ENCODE measurements at regions not wholly inside any gene's neighbourhood (a gene's known extent, or its start where the extent isn't known, plus 50 kb on each side); places are given as distances from the start of the nearest gene placed in this dataset.
A peak's percentile ranks its signal among the peaks of the same experiment; 100 is the strongest.

DNA sequence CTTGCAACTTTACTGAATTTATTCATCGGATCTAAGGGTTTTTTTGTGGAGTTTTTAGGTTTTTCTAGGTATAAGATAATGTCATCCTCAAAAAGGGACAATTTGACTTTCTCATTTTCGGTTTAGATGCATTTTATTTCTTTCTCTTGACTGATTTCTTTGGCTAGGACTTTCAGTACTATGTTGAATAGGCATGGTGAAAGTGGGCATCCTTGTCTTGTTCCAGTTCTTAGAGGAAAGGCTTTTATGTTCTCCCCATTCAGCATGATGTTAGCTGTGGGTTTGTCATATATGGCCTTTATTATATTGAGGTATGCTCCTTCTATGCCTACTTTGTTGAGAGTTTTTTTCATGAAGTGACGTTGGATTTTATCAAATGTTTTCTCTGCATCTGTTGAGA, 106.7 kb downstream of the FAM43A start:
- no peak for DNase-seq (ENCODE audit: low spot score)
- Histone ChIP-seq H3K36me3 (no peaks in the 10 kb centered on the region), H3F3A (ENCODE audit: low read depth) (no peaks in the 10 kb centered on the region), H3K9ac (no peak overlapping the region), H4K20me1 (ENCODE audit: low read depth) (no peaks in the 10 kb centered on the region), H3K4me2 (no peak overlapping the region), H3K27ac (no peak overlapping the region), H3K79me2 (ENCODE audit: low read depth) (no peaks in the 10 kb centered on the region), H2AFZ (replicated peaks) (no peak overlapping the region), H3K4me1 (peaks cover 10% of the 10 kb centered on the region), H3K9me3 (ENCODE audit: low read depth) (peaks cover 4% of the 10 kb centered on the region), H3K4me3 (no peak overlapping the region), H3K27me3 (no peaks in the 10 kb centered on the region)
- peaks cover 3% of the 10 kb centered on the region for H3K27me3 Mint-ChIP-seq (ENCODE audit: insufficient read depth, low read depth)
- TF ChIP-seq EZH2 (IDR thresholded peaks at IDR 0.05), result no peak
- no peak for TF ChIP-seq EZH2phosphoT487 (IDR thresholded peaks at IDR 0.05)
- TF ChIP-seq, protein P1, sequence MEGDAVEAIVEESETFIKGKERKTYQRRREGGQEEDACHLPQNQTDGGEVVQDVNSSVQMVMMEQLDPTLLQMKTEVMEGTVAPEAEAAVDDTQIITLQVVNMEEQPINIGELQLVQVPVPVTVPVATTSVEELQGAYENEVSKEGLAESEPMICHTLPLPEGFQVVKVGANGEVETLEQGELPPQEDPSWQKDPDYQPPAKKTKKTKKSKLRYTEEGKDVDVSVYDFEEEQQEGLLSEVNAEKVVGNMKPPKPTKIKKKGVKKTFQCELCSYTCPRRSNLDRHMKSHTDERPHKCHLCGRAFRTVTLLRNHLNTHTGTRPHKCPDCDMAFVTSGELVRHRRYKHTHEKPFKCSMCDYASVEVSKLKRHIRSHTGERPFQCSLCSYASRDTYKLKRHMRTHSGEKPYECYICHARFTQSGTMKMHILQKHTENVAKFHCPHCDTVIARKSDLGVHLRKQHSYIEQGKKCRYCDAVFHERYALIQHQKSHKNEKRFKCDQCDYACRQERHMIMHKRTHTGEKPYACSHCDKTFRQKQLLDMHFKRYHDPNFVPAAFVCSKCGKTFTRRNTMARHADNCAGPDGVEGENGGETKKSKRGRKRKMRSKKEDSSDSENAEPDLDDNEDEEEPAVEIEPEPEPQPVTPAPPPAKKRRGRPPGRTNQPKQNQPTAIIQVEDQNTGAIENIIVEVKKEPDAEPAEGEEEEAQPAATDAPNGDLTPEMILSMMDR (IDR thresholded peaks at IDR 0.05), result no peak
- no peaks in the 10 kb centered on the region for H3K36me3 Mint-ChIP-seq
- H3K4me1 Mint-ChIP-seq, result peaks cover 8% of the 10 kb centered on the region
- no peak overlapping the region for H3K4me3 Mint-ChIP-seq
- H3K9me3 Mint-ChIP-seq, result peaks cover 24% of the 10 kb centered on the region
- no peak overlapping the region for H3K27ac Mint-ChIP-seq

DNA sequence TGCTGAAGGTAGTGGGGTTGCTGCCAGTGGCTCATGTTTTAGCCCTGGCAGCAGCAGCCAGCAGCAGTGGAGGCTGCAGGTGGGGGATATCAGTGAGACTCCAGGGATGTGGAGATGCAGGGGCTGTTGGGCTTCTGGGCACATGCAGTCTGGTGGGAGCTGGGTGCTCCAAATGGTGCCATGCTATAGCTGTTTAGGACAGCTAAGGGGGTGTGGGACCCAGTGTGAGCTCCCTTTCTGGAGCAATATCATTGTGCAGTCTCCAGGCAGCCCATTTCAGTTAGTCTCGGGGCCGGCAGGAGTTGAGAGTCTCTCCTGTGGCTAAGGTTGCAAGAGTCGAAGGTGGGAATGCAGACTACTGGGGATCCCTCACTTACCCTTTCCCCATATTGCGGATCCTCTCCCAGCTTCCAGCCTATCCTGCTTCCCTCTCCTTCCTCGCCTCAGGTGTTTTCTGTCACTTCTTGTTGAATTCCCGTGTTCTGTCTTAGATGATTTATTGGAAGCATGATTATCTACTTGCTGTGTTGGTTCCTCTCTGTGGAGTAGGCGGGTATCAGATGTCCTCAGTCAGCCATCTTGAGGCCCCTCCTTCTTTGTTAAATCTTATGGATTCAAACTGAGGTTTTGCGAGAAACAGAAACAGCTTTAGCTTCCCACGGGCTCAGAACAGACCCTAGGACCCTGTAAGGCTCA, 112.0 kb downstream of the FAM43A start:
- TF ChIP-seq EZH2 (IDR thresholded peaks at IDR 0.05), result no peak
- TF ChIP-seq, protein P1 (IDR thresholded peaks at IDR 0.05), result no peak
- TF ChIP-seq EZH2phosphoT487 (IDR thresholded peaks at IDR 0.05), result no peak
- H3K27ac Mint-ChIP-seq, result no peak overlapping the region
- peaks cover 4% of the 10 kb centered on the region for H3K9me3 ChIP-seq (ENCODE audit: low read depth)

DNA sequence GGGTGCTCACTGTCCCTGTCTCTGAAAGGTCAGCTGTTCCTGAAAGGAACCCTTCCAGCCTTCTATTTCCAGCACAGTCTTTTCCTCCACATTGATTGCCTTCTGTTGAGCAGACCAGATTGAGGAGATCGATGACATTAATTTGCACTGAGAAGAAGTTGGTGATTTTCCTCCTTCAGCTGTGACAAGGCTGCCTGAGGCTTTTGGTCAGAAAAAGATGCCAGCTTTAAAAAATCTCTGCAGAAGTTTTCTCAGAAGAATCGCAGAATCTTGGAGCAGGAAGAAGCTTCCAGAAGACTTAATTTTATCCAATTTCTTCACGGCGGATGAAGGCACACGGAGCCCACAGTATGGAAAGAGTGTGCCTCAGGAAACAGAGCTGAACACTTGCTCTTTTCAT, 112.8 kb downstream of the FAM43A start:
- H3K27ac Mint-ChIP-seq, result no peak overlapping the region
- peaks cover 41% of the 10 kb centered on the region for H3K4me1 Mint-ChIP-seq
- no peak overlapping the region for H3K9ac ChIP-seq
- no peaks in the 10 kb centered on the region for H3K36me3 Mint-ChIP-seq
- H3K4me1 ChIP-seq, result peaks cover 32% of the 10 kb centered on the region
- no peak overlapping the region for H3K4me2 ChIP-seq
- H4K20me1 ChIP-seq (ENCODE audit: low read depth), result no peaks in the 10 kb centered on the region
- H2AFZ ChIP-seq (replicated peaks), result no peak overlapping the region
- H3K27me3 ChIP-seq, result no peaks in the 10 kb centered on the region
- H3K27ac ChIP-seq, result no peak overlapping the region
- DNase-seq (ENCODE audit: low spot score), result no peak
- no peak overlapping the region for H3K4me3 Mint-ChIP-seq
- H3K9me3 Mint-ChIP-seq, result peaks cover 21% of the 10 kb centered on the region
- TF ChIP-seq, protein P1 (IDR thresholded peaks at IDR 0.05), result no peak
- no peak for TF ChIP-seq EZH2 (IDR thresholded peaks at IDR 0.05)
- no peak for TF ChIP-seq EZH2phosphoT487 (IDR thresholded peaks at IDR 0.05)
- H3K4me3 ChIP-seq, result no peak overlapping the region
- H3K36me3 ChIP-seq, result no peaks in the 10 kb centered on the region
- peaks cover 4% of the 10 kb centered on the region for H3K9me3 ChIP-seq (ENCODE audit: low read depth)
- peaks cover 28% of the 10 kb centered on the region for H3F3A ChIP-seq (ENCODE audit: low read depth)
- H3K79me2 ChIP-seq (ENCODE audit: low read depth), result no peaks in the 10 kb centered on the region
- peaks cover 23% of the 10 kb centered on the region for H3K27me3 Mint-ChIP-seq (ENCODE audit: insufficient read depth, low read depth)

More for the DNA sequence above, 112.0 kb downstream of the FAM43A start:
- no peak overlapping the region for H3K4me3 Mint-ChIP-seq
- no peaks in the 10 kb centered on the region for H3K36me3 Mint-ChIP-seq
- H3K36me3 ChIP-seq, result no peaks in the 10 kb centered on the region
- no peak overlapping the region for H3K4me3 ChIP-seq
- no peaks in the 10 kb centered on the region for H3K79me2 ChIP-seq (ENCODE audit: low read depth)
- H3K4me1 ChIP-seq, result peaks cover 32% of the 10 kb centered on the region
- no peaks in the 10 kb centered on the region for H3K27me3 ChIP-seq
- H3K4me2 ChIP-seq, result no peak overlapping the region
- H4K20me1 ChIP-seq (ENCODE audit: low read depth), result no peaks in the 10 kb centered on the region
- H3K27me3 Mint-ChIP-seq (ENCODE audit: insufficient read depth, low read depth), result peaks cover 23% of the 10 kb centered on the region
- peaks cover 21% of the 10 kb centered on the region for H3K9me3 Mint-ChIP-seq
- H3K9ac ChIP-seq, result no peak overlapping the region
- H2AFZ ChIP-seq (replicated peaks), result peak overlapping the region; percentile 59
- DNase-seq (ENCODE audit: low spot score), result no peak
- H3K27ac ChIP-seq, result no peak overlapping the region
- H3F3A ChIP-seq (ENCODE audit: low read depth), result peaks cover 28% of the 10 kb centered on the region
- H3K4me1 Mint-ChIP-seq, result peaks cover 39% of the 10 kb centered on the region
